Caki2 (cell line): ENCODE measurements at regions not wholly inside any gene's neighbourhood (a gene's known extent, or its start where the extent isn't known, plus 50 kb on each side); places are given as distances from the start of the nearest gene placed in this dataset.
"Not testable (repeated sequence)": the region's sequence is repeated elsewhere in the genome, so short reads cannot be mapped to it uniquely, and the experiment has no call there.

ENCODE experiments used
- DNase-seq: peaks from one replicate; pipeline ENCODE4 v3.0.0-alpha.2; 2015; ENCODE audit warnings: low read depth
- in situ Hi-C: cut with HindIII; loops from 2 replicates; pipeline ENCODE4 v1.10.0; 2016; ENCODE audit warnings: low sequenced_read_pairs, low pct_unique_long_range_greater_than_20kb, mixed read lengths

GRCh38 chr13:74741732-74742131 is 607.5 kb upstream of the KLF12 start:
- DNase-seq = no peak
- in situ Hi-C loops = no loop called here

- no peak for DNase-seq
These were observed 598.7 kb upstream of the KLF12 start for GRCh38 chr13:74732736-74733385.

GRCh38 chr13:74731731-74732130 is 597.5 kb upstream of the KLF12 start:
- in situ Hi-C loops = no loop called here
- DNase-seq = no peak

More at GRCh38 chr13:74732736-74733385, 598.7 kb upstream of the KLF12 start:
- in situ Hi-C loops = no loop called here

GRCh38 chr13:74730556-74731331 is 596.5 kb upstream of the KLF12 start:
- in situ Hi-C loops = no loop called here
- no peak for DNase-seq

GRCh38 chr13:74726206-74726605 is 592.0 kb upstream of the KLF12 start:
- no peak for DNase-seq
- in situ Hi-C loops = no loop called here

- in situ Hi-C loops, DNase-seq: not testable (repeated sequence)
These were observed 584.1 kb upstream of the KLF12 start for GRCh38 chr13:74718232-74718842.

GRCh38 chr13:74715718-74716117 is 581.5 kb upstream of the KLF12 start:
- in situ Hi-C loops = no loop called here
- DNase-seq = no peak

GRCh38 chr13:74710006-74710405 is 575.8 kb upstream of the KLF12 start:
- in situ Hi-C loops = no loop called here
- DNase-seq = no peak

- DNase-seq = no peak
- in situ Hi-C loops = no loop called here
These were observed 575.0 kb upstream of the KLF12 start for GRCh38 chr13:74709226-74709625.

- in situ Hi-C loops = no loop called here
- no peak for DNase-seq
These were observed 574.4 kb upstream of the KLF12 start for GRCh38 chr13:74708629-74709028.

- in situ Hi-C loops = no loop called here
- DNase-seq = no peak
These were observed 573.1 kb upstream of the KLF12 start for GRCh38 chr13:74707291-74707690.

- in situ Hi-C loops = no loop called here
- DNase-seq = no peak
These were observed 572.6 kb upstream of the KLF12 start for GRCh38 chr13:74706801-74707200.

GRCh38 chr13:74705438-74705837 is 571.2 kb upstream of the KLF12 start:
- in situ Hi-C loops = no loop called here
- no peak for DNase-seq

- DNase-seq = no peak
- in situ Hi-C loops = no loop called here
These were observed 569.7 kb upstream of the KLF12 start for GRCh38 chr13:74703855-74704387.

- in situ Hi-C loops = no loop called here
- no peak for DNase-seq
These were observed 562.1 kb upstream of the KLF12 start for GRCh38 chr13:74696148-74696922.

GRCh38 chr13:74695021-74695800 is 561.0 kb upstream of the KLF12 start:
- DNase-seq = no peak
- in situ Hi-C loops = no loop called here

- no peak for DNase-seq
- in situ Hi-C loops = no loop called here
These were observed 553.4 kb upstream of the KLF12 start for GRCh38 chr13:74687442-74688182.
